ENCODE measurements at regions not wholly inside any gene's neighbourhood (a gene's known extent, or its start where the extent isn't known, plus 50 kb on each side); places are given as distances from the start of the nearest gene placed in this dataset.

DNA sequence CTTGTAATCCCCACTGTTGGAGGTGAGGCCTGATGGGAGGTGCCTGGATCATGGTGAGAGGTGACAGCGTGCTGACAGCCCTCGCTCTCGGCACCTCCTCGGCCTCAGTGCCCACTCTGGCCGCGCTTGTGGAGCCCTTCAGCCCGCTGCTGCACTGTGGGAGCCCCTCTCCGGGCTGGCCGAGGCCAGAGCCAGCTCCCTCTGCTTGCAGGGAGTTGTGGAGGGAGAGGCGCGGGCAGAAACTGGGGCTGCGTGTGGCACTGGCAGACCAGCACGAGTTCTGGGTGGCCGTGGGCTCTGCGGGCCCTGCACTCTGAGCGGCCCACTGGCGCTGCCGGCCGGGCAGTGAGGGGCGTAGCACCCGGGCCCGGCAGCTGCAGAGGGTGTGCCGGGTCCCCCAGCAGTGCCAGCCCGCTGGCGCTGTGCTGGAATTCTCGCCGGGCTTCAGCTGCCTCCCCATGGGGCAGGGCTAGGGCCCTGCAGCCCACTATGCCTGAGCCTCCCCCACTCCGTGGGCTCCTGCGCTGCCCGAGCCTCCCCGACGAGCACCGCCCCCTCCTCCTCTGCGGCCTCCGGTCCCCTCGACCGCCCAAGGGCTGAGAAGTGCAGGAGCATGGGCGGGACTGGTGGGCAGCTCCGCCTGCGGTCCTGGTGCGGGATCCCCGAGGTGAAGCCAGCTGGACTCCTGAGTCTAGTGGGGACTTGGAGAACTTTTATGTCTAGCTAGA lies 197.1 kb downstream of the SPP2 start:
- DNase-seq (ENCODE audit: insufficient read length) = no peak
- FAIRE-seq = no peak
- TF ChIP-seq POLR2AphosphoS5 (IDR thresholded peaks at IDR 0.05; ENCODE audit: low read depth, low read length) = no peak
- TF ChIP-seq TAF1 (IDR thresholded peaks at IDR 0.05; ENCODE audit: borderline replicate concordance, low read depth, low read length) = no peak
- TF ChIP-seq POLR2A (IDR thresholded peaks at IDR 0.05; ENCODE audit: low read depth, low read length) = no peak

DNA sequence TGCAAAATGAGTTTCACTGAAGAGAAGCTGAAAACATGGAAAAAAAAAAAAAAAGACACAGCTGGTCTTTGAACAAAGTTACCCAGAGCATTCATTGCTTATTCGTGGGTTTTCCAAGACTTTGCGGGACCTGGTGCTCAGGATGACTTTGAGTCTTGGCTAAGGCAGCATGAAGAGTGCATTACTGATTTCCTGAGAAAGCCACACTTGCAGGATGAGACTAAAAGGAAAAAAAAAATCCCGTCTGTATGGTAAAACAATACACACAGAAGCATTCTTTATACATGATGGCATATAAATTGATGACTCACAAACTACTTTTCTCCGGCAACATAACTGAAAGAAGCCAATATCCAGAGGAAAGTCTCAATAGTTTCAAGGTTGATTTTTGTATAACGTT lies 195.4 kb downstream of the SPP2 start:
- no peak for DNase-seq (ENCODE audit: insufficient read length)
- FAIRE-seq = no peak

GRCh38 chr2:234243871-234244565 lies 193.5 kb downstream of the SPP2 start:
- FAIRE-seq (no peak), DNase-seq (ENCODE audit: insufficient read length) (no peak)
- no peak for TF ChIP-seq POLR2A (IDR thresholded peaks at IDR 0.05; ENCODE audit: low read depth, low read length)
- TF ChIP-seq POLR2AphosphoS5 (IDR thresholded peaks at IDR 0.05; ENCODE audit: low read depth, low read length) = no peak
- TF ChIP-seq TAF1 (IDR thresholded peaks at IDR 0.05; ENCODE audit: borderline replicate concordance, low read depth, low read length) = no peak

More for the DNA sequence above, 195.4 kb downstream of the SPP2 start:
- TF ChIP-seq TAF1 (IDR thresholded peaks at IDR 0.05; ENCODE audit: borderline replicate concordance, low read depth, low read length) (no peak), POLR2A (IDR thresholded peaks at IDR 0.05; ENCODE audit: low read depth, low read length) (no peak), POLR2AphosphoS5 (IDR thresholded peaks at IDR 0.05; ENCODE audit: low read depth, low read length) (no peak)

DNA sequence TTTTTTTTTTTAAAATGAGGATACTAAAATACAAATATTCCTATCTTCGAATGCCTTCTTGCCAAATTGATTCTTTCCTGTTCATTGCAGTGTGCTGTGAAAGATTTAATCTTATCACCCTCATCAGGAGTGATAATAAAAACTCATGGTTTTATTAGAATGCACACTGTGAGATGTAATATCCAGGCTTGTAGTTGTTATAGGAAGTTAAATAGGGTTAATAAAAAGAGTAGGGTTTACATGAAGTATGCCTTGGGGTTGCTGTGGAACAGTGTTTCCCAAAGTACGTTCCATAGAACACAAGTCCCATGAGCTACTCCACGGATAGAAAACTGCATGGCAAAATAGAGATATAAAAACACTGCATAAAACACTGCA lies 191.9 kb downstream of the SPP2 start:
- FAIRE-seq (no peak), DNase-seq (ENCODE audit: insufficient read length) (no peak)
- TF ChIP-seq TAF1 (IDR thresholded peaks at IDR 0.05; ENCODE audit: borderline replicate concordance, low read depth, low read length) = no peak
- TF ChIP-seq POLR2AphosphoS5 (IDR thresholded peaks at IDR 0.05; ENCODE audit: low read depth, low read length) = no peak
- no peak for TF ChIP-seq POLR2A (IDR thresholded peaks at IDR 0.05; ENCODE audit: low read depth, low read length)

DNA sequence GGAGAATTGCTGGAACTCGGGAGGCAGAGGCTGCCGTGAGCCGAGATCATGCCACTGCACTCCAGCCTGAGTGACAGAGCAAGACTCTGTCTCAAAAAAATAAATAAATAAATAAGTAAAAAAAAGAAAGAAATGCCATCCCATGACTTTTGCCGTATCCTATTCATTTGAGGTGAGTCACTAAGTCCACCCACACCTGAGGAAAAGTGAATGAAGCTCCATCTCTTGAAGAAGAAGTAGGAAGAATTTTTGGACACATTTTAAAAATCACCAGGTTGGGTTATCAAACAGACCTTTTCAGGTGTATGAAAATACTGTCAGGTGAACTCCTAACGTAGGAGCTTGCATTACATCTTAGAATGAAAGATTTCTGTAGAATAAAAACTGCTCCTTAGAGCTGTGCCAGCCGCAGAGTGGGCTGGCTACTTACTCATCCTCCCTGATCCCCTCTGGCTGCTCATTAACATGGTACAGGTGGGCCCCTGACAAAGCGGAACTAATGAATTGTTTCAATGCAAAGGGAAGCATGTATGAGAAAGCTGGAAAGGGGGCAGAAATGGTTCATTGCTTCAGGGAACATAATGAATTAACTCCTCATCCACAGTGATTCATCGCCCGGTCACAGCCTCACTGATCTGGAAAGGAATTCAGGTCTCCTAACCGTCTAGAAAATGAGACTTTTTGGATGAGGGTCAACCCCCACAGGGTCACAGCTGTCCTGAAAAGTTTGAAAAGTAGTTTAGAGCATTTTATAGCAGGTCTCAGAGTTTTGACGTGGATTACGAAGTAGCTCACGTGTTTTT lies 191.4 kb downstream of the SPP2 start:
- TF ChIP-seq POLR2A (IDR thresholded peaks at IDR 0.05; ENCODE audit: low read depth, low read length) (no peak), TAF1 (IDR thresholded peaks at IDR 0.05; ENCODE audit: borderline replicate concordance, low read depth, low read length) (no peak), POLR2AphosphoS5 (IDR thresholded peaks at IDR 0.05; ENCODE audit: low read depth, low read length) (no peak)
- DNase-seq (ENCODE audit: insufficient read length) (no peak), FAIRE-seq (no peak)

DNA sequence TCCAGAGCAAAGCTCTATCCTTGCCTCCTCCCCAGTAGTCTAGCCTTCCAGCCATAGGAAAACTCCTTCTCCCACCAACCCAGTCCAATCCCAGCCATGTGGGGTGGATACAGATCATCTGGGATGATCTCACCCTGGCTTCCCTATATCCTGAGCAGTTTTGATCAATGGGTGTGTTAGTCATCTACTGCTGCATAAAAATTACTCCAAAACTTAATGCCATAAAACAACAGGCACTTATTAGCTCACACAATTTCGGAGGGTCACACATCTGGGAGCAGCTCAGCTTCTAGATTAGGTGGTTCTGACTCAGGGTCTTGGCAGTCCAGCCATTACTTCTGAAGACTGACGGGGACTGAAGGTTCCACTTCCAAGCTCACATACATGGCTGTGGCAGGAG lies 190.4 kb downstream of the SPP2 start:
- no peak for FAIRE-seq
- no peak for TF ChIP-seq POLR2AphosphoS5 (IDR thresholded peaks at IDR 0.05; ENCODE audit: low read depth, low read length)
- no peak for TF ChIP-seq TAF1 (IDR thresholded peaks at IDR 0.05; ENCODE audit: borderline replicate concordance, low read depth, low read length)
- DNase-seq (ENCODE audit: insufficient read length) = no peak

GRCh38 chr2:234235191-234235590 lies 184.7 kb downstream of the SPP2 start:
- DNase-seq (ENCODE audit: insufficient read length) (no peak), FAIRE-seq (no peak)
- no peak for TF ChIP-seq POLR2A (IDR thresholded peaks at IDR 0.05; ENCODE audit: low read depth, low read length)
- TF ChIP-seq TAF1 (IDR thresholded peaks at IDR 0.05; ENCODE audit: borderline replicate concordance, low read depth, low read length) = no peak
- TF ChIP-seq POLR2AphosphoS5 (IDR thresholded peaks at IDR 0.05; ENCODE audit: low read depth, low read length) = no peak

DNA sequence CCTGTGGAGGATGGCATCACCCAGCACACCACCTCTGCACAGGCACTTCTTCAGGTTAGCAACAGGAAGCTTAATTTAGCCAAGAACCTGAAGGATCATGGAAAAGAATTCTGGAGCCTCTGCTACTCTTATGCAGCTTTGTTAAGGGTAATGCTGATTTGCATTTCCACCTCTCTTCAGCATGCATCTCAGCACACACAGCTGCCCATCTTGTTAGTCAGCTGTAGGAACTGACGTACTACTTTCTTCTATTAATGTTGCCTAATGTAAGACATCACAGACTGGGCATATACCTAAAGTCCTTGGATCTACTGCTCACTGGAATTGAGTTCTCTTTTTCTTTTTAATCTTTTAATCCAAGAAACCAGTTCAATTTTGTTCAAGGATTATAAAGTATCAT lies 181.0 kb downstream of the SPP2 start:
- no peak for TF ChIP-seq TAF1 (IDR thresholded peaks at IDR 0.05; ENCODE audit: borderline replicate concordance, low read depth, low read length)
- no peak for TF ChIP-seq POLR2A (IDR thresholded peaks at IDR 0.05; ENCODE audit: low read depth, low read length)
- no peak for TF ChIP-seq POLR2AphosphoS5 (IDR thresholded peaks at IDR 0.05; ENCODE audit: low read depth, low read length)
- no peak for DNase-seq (ENCODE audit: insufficient read length)
- no peak for FAIRE-seq

GRCh38 chr2:234219046-234219310 lies 168.5 kb downstream of the SPP2 start:
- no peak for DNase-seq (ENCODE audit: insufficient read length)

DNA sequence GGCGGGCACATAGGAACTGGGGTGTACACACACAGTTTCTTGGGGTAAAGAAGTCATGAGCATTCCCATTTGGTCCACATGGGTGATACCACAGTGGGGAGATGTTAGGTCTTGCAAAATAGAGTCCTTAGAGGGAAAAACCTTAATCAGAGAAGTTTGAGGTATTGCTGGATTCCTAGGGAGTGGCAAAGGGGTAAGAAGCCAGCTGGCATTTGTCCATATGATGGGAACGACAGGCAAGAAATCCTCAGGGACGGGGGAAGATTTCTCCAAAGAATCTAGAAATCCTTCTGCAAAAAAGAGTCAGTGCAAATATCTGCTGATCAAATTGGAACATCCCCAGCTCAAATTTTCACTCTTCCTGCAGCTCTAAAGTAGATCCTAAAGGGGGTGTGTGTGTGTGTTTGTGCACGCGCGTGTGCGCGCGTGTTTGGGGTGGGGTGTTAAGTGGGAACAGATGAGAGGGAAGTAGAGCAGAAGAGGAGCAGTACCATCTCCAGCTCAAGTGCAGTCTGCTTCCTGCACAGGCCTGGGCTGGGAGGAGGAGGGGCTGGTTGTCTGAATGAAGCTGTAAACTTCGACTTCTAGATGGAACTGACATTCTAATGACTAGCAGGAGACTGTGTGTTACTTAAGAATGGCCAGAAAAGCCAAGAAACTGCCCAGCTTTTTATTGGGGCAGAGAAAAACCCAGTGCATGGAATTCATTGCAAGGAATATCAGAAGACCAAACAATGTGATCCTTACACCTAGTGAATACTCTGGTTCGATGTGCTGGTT lies 168.0 kb downstream of the SPP2 start:
- no peak for DNase-seq (ENCODE audit: insufficient read length)
- TF ChIP-seq POLR2AphosphoS5 (IDR thresholded peaks at IDR 0.05; ENCODE audit: low read depth, low read length) = no peak
- no peak for TF ChIP-seq POLR2A (IDR thresholded peaks at IDR 0.05; ENCODE audit: low read depth, low read length)
- TF ChIP-seq TAF1 (IDR thresholded peaks at IDR 0.05; ENCODE audit: borderline replicate concordance, low read depth, low read length) = no peak
- no peak for FAIRE-seq

More at GRCh38 chr2:234219046-234219310, 168.5 kb downstream of the SPP2 start:
- no peak for TF ChIP-seq POLR2A (IDR thresholded peaks at IDR 0.05; ENCODE audit: low read depth, low read length)
- no peak for TF ChIP-seq POLR2AphosphoS5 (IDR thresholded peaks at IDR 0.05; ENCODE audit: low read depth, low read length)
- no peak for TF ChIP-seq TAF1 (IDR thresholded peaks at IDR 0.05; ENCODE audit: borderline replicate concordance, low read depth, low read length)
- FAIRE-seq = no peak

GRCh38 chr2:234212534-234212933 lies 162.0 kb downstream of the SPP2 start:
- TF ChIP-seq TAF1 (IDR thresholded peaks at IDR 0.05; ENCODE audit: borderline replicate concordance, low read depth, low read length) (no peak), POLR2A (IDR thresholded peaks at IDR 0.05; ENCODE audit: low read depth, low read length) (no peak), POLR2AphosphoS5 (IDR thresholded peaks at IDR 0.05; ENCODE audit: low read depth, low read length) (no peak)
- no peak for DNase-seq (ENCODE audit: insufficient read length)
- no peak for FAIRE-seq
